ENCODE measurements at regions not wholly inside any gene's neighbourhood (a gene's known extent, or its start where the extent isn't known, plus 50 kb on each side); places are given as distances from the start of the nearest gene placed in this dataset.

- H3K9ac ChIP-seq (ENCODE audit: low read depth in 1 of 2, low read length in 2 of 2), result no peak overlapping the region
- no peak for TF ChIP-seq MAX (IDR thresholded peaks at IDR 0.05)
- TF ChIP-seq RXRA (IDR thresholded peaks at IDR 0.05), result no peak
- peaks cover 0 to 6% (median 2%) of the 10 kb centered on the region in 4 donors for H3K4me1 ChIP-seq (ENCODE audit: control insufficient read depth in 4 of 4, insufficient read depth in 4 of 4, low read length in 3 of 4)
- no peaks in the 10 kb centered on the region for H3K36me3 ChIP-seq (ENCODE audit: control insufficient read depth in 4 of 4, insufficient read depth in 3 of 4, low read depth in 1 of 4, low read length in 3 of 4)
- no peak for DNase-seq (ENCODE audit: low spot score)
- no peaks in the 10 kb centered on the region for H3K9me3 ChIP-seq (ENCODE audit: control insufficient read depth in 4 of 4, low read length in 3 of 4)
- WGBS, result 99% methylated on average over 1 of the region's 1 CpG
- no peak overlapping the region for H3K27ac ChIP-seq (ENCODE audit: low read depth in 1 of 2, low read length in 2 of 2)
- no peak overlapping the region for H3K4me3 ChIP-seq (ENCODE audit: low read depth in 1 of 3, low read length in 3 of 3)
- no peaks in the 10 kb centered on the region for H3K27me3 ChIP-seq (ENCODE audit: control insufficient read depth in 4 of 4, insufficient read depth in 4 of 4, low read length in 3 of 4)
These were observed 170.2 kb downstream of the SEM1 start for GRCh38 chr7:96539471-96539870.

- no peaks in the 10 kb centered on the region for H3K36me3 ChIP-seq (ENCODE audit: control insufficient read depth in 4 of 4, insufficient read depth in 3 of 4, low read depth in 1 of 4, low read length in 3 of 4)
- H3K4me3 ChIP-seq (ENCODE audit: low read depth in 1 of 3, low read length in 3 of 3), result no peak overlapping the region
- no peak for TF ChIP-seq FOXA2 (IDR thresholded peaks at IDR 0.05)
- TF ChIP-seq GABPA (IDR thresholded peaks at IDR 0.05 in 1 of 2, conservative IDR thresholded peaks at IDR 0.05 in 1 of 2), result no peak
- TF ChIP-seq FOXA1 (IDR thresholded peaks at IDR 0.05), result no peak
- TF ChIP-seq ZBTB33 (IDR thresholded peaks at IDR 0.05), result no peak
- no peak for TF ChIP-seq TAF1 (conservative IDR thresholded peaks at IDR 0.05)
- no peak for TF ChIP-seq YY1 (IDR thresholded peaks at IDR 0.05)
- TF ChIP-seq EGR1 (IDR thresholded peaks at IDR 0.05; ENCODE audit: low read depth in 2 of 2), result no peak
- TF ChIP-seq NR2F2 (IDR thresholded peaks at IDR 0.05), result no peak
- no peak for TF ChIP-seq SP1 (IDR thresholded peaks at IDR 0.05)
- TF ChIP-seq MAX (IDR thresholded peaks at IDR 0.05), result no peak
- TF ChIP-seq RAD21 (IDR thresholded peaks at IDR 0.05), result no peak
- TF ChIP-seq HNF4A (conservative IDR thresholded peaks at IDR 0.05), result no peak
- no peak for TF ChIP-seq JUND (IDR thresholded peaks at IDR 0.05)
- TF ChIP-seq ATF3 (IDR thresholded peaks at IDR 0.05), result no peak
- no peak for TF ChIP-seq HNF4G (IDR thresholded peaks at IDR 0.05)
- TF ChIP-seq REST (IDR thresholded peaks at IDR 0.05), result no peak
- no peak for TF ChIP-seq CTCF (IDR thresholded peaks at IDR 0.05; ENCODE audit: low read depth, low read length, missing input control)
- TF ChIP-seq RXRA (IDR thresholded peaks at IDR 0.05), result no peak
- no peaks in the 10 kb centered on the region for H3K27me3 ChIP-seq (ENCODE audit: control insufficient read depth in 4 of 4, insufficient read depth in 4 of 4, low read length in 3 of 4)
- peaks cover 0 to 10% (median 4%) of the 10 kb centered on the region in 4 donors for H3K4me1 ChIP-seq (ENCODE audit: control insufficient read depth in 4 of 4, insufficient read depth in 4 of 4, low read length in 3 of 4)
- H3K27ac ChIP-seq (ENCODE audit: low read depth in 1 of 2, low read length in 2 of 2), result no peak overlapping the region
- WGBS, result 35% methylated on average over 2 of the region's 2 CpGs
- H3K9me3 ChIP-seq (ENCODE audit: control insufficient read depth in 4 of 4, low read length in 3 of 4), result no peaks in the 10 kb centered on the region
- H3K9ac ChIP-seq (ENCODE audit: low read depth in 1 of 2, low read length in 2 of 2), result no peak overlapping the region
- no peak for DNase-seq (ENCODE audit: low spot score)
These were observed 171.0 kb downstream of the SEM1 start for GRCh38 chr7:96538632-96539031.

Data from liver (tissue), 8 donors.